ENCODE measurements at regions not wholly inside any gene's neighbourhood (a gene's known extent, or its start where the extent isn't known, plus 50 kb on each side); places are given as distances from the start of the nearest gene placed in this dataset.

- TF ChIP-seq SUZ12 (IDR thresholded peaks at IDR 0.05) (no peak), FOXM1 (IDR thresholded peaks at IDR 0.05; ENCODE audit: borderline replicate concordance) (no peak), BHLHE40 (IDR thresholded peaks at IDR 0.05; ENCODE audit: borderline replicate concordance) (no peak), HDGF (IDR thresholded peaks at IDR 0.05; ENCODE audit: borderline replicate concordance) (no peak), ARNT (IDR thresholded peaks at IDR 0.05) (no peak), ELF4 (IDR thresholded peaks at IDR 0.05) (no peak)
Measured at GRCh38 chr1:34342334-34342733, 165.6 kb downstream of the C1orf94 start.
